Hypothalamus (tissue), 51 donors: ENCODE measurements at regions not wholly inside any gene's neighbourhood (a gene's known extent, or its start where the extent isn't known, plus 50 kb on each side); places are given as distances from the start of the nearest gene placed in this dataset.
"Not testable (repeated sequence)": the region's sequence is repeated elsewhere in the genome, so short reads cannot be mapped to it uniquely, and the experiment has no call there.

ENCODE experiments used
- DNase-seq, 51 donors: peaks; one replicate each; lab custom pipeline; 2025; lab: John Stamatoyannopoulos, UW

- DNase-seq = peak in 13 of 51 donors; percentile 1 to 51 (median 4)
Measured at GRCh38 chr6:79810185-79810705, 137.1 kb downstream of the ELOVL4 start.

- DNase-seq = no peak
Measured at GRCh38 chr6:79808921-79809320, 138.4 kb downstream of the ELOVL4 start.

- not testable (repeated sequence) for DNase-seq
Measured at GRCh38 chr6:79806661-79807060, 140.7 kb downstream of the ELOVL4 start.

GRCh38 chr6:79804732-79805131 lies 142.6 kb downstream of the ELOVL4 start:
- DNase-seq = no peak

- DNase-seq = no peak
Measured at GRCh38 chr6:79803917-79804316, 143.4 kb downstream of the ELOVL4 start.

GRCh38 chr6:79802657-79803300 lies 144.6 kb downstream of the ELOVL4 start:
- DNase-seq = no peak

- DNase-seq = no peak
Measured at GRCh38 chr6:79801362-79801761, 146.0 kb downstream of the ELOVL4 start.

GRCh38 chr6:79798841-79799240 lies 148.5 kb downstream of the ELOVL4 start:
- no peak for DNase-seq

- no peak for DNase-seq
Measured at GRCh38 chr6:79797912-79798311, 149.4 kb downstream of the ELOVL4 start.

- no peak for DNase-seq
Measured at GRCh38 chr6:79797163-79797764, 150.1 kb downstream of the ELOVL4 start.

GRCh38 chr6:79796197-79796596 lies 151.2 kb downstream of the ELOVL4 start:
- DNase-seq = no peak

GRCh38 chr6:79789896-79790295 lies 157.5 kb downstream of the ELOVL4 start:
- no peak for DNase-seq

GRCh38 chr6:79788756-79789155 lies 157.6 kb downstream of the SH3BGRL2 start:
- DNase-seq = peak in 1 of 51 donors; percentile 10

GRCh38 chr6:79787626-79788025 lies 156.5 kb downstream of the SH3BGRL2 start:
- DNase-seq = no peak

GRCh38 chr6:79784395-79784753 lies 153.2 kb downstream of the SH3BGRL2 start:
- DNase-seq = no peak

- no peak for DNase-seq
Measured at GRCh38 chr6:79783670-79784394, 152.7 kb downstream of the SH3BGRL2 start.

- no peak for DNase-seq
Measured at GRCh38 chr6:79782792-79783580, 151.9 kb downstream of the SH3BGRL2 start.

GRCh38 chr6:79781916-79782315 lies 150.8 kb downstream of the SH3BGRL2 start:
- DNase-seq = no peak

- DNase-seq = no peak
Measured at GRCh38 chr6:79780881-79781280, 149.8 kb downstream of the SH3BGRL2 start.

- DNase-seq = no peak
Measured at GRCh38 chr6:79778816-79779215, 147.7 kb downstream of the SH3BGRL2 start.
